LoVo (cell line): ENCODE measurements at regions not wholly inside any gene's neighbourhood (a gene's known extent, or its start where the extent isn't known, plus 50 kb on each side); places are given as distances from the start of the nearest gene placed in this dataset.

Experiments
- DNase-seq: peaks from one replicate; pipeline ENCODE4 v3.0.0-alpha.2; 2016; ENCODE audit warnings: low spot score

GRCh38 chr12:115174920-115175319 is 490.9 kb upstream of the TBX3 start:
- DNase-seq, result no peak

DNA sequence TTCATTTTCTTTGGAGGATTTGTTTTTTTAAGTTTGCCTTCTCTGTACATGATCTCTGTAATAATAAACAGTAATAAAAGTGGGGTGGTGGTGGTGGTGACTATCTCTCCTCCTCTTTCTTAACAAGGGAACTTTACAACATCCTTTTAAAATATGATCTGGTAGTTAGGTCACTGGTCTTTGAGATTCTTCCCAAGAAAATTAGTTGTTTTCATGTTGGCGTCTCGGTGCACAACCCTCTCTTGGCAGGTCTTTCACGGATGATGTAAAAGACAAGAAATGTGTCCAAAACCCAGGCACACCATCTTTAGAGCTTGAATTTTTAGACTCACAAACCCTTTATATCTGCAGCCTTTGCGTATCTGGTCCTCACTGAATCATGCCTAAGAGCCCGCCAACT is 488.5 kb upstream of the TBX3 start:
- no peak for DNase-seq

- DNase-seq, result no peak
These were observed 486.0 kb upstream of the TBX3 start for GRCh38 chr12:115169981-115170380.

DNA sequence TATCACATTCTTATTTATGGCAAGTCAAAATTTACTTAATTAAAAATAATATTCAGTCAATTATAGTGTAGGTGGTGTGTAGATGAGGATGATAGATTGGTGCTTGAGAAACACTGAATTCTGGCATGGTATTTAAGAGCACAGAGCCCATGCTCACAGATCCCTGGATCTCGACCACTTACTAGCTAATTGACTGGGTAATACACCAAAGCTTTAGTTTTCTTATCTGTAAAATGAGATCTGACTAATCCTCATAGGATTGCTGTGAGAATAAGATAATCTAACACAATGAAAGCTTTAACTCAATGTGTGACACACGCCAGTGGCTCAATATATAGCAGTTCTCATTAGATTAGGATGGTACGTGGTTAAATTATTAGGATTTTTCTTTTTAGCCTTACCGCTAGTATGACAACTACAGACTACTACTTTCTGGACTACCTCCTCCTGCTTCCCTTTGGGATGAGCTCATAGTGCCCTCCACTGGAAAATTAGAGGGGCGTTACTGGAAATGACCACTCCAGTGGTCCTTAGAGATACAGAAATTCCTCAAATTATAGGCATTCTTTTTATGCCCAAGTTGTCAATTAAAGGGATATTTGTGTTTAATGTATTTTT is 482.8 kb upstream of the TBX3 start:
- DNase-seq, result no peak

GRCh38 chr12:115163710-115164109 is 479.7 kb upstream of the TBX3 start:
- no peak for DNase-seq

DNA sequence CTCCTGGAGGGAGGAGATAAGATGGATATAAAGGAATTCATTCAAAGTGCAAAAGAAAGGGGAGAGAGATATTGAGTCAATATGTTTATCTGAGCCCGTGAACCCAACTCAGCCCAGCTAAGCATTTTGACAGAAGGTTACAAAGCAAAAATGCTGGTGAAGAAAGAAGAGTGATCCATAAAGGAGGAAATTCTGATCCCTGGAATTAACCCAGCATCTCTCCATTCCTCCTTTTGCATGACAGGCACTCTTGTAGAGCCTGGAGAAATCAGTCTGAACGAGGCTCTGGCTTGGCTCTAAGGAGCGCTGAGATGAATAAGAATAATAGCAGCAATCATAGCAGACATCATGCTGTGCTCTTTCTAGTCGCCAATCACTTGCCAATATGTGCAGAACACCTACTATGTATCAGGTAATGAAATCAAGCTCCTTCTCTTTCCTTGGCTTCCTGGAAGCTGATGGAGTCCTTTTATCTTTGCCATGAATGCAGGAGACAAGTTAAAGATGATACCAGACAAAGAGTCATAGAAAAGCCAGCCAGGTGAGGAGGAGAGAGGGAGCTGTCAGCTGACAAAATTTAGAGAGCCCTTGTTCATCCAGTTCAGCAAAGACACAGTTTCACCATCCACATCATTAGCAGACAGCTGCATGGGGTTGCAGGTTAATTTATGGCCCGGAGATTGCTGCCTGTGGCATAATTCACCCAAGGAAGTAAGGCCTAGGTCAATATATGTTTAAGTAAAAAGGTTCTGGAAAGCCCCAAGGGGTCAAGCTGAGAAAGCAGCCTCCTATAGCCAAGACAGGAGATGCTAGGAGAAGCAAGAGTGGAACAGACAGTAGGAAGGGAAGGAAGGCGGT is 476.5 kb upstream of the TBX3 start:
- no peak for DNase-seq

DNA sequence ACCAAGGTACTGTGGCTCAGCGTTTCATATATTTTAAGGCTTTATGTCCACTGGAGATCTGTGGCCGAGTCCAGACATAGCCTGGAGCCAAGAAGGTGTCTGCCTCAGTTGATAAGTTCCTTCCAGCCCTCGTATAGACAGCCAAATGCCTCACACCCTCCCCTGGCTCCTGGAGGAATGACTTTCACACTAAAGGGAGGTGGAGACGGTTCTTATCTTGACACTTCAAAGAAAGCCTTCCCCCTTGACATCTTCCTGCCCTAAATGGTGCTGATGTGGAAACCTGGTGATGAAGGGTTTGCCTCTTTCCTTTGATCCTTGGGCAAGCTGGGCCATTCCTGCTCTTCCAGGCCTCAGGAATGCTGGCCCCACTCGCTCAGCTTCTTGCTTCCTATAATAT is 474.8 kb upstream of the TBX3 start:
- no peak for DNase-seq

DNA sequence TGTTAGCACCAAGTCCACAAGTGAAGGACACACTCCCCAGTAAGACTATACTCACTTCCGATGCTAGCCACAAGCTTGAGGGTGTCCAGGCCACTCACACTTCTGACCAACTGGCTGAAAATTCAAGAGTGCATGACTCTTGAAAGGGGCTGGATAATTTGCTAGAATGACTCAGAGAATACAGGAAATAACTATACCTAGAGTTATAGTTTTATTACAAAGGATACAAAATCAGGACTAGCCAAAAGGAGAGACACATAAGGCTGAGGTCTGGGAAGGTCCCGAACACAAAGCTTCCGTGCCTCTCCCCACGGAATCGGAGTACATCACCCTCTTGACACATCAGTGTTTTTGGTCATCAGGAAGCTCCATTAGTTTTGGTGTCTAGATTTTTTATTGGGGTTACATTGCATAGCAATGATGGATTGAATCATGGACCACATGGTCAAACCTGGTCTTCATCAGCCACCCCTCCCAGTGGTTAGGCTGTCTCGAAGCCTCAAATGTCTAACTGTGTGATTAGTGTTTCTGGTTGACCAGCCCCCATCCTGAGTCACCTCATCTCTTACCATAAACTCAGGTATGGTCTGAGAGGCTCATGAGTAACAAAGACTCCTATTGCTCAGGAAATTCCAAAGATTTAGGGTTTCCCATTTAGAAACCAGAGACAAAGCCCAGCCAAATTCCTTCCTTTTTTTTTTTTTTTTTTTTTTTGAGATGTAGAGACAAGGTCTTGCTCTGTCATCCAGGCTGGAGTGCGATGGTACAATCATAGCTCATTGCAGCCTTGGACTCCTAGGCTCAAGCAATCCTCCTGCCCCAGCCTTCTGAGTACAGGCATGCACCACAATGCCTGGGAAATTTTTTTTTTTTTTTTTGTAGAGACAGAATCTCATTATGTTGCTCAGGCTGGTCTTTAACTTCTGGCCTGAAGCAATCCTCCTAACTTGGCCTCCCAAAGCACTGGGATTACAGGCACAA is 472.0 kb upstream of the TBX3 start:
- DNase-seq, result peak; percentile 41

- DNase-seq, result no peak
These were observed 465.9 kb upstream of the TBX3 start for GRCh38 chr12:115149685-115150378.

DNA sequence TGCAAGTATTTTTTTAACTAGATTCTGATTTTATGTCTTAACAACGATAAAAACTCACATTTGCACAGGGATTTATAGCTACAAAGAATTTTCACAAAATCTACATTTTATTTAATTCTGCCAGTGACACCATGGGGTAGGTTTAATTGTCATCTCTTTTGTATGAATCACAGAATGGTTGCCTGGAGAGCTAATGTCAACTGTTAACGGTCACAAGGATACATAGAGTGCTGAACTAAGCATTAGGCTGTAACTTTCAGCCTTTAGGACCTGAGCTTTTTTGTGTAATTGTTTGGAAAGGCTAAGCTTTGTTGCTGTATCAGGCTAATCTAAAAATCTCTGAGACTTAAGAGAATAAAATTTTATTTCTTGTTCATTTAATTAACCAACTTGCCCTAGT is 465.3 kb upstream of the TBX3 start:
- DNase-seq, result no peak

DNA sequence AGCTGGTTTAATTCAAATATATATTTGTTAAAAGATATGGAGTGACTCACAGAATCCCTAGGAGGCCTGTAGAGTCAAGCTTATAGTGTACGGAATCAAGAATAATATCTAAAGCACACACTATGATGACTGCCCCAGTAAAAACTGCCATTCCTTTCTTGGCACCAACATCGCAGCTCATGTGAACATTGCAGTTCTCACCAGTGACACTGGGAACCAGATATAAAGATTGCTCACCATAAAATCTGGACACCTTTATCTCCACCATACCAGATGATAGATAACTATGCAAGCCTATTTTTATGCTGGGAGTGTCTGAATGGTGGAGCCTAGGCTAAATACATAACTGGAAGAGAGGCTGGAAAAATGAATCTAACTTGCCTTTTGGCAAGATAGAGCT is 463.9 kb upstream of the TBX3 start:
- DNase-seq, result peak; percentile 7

DNA sequence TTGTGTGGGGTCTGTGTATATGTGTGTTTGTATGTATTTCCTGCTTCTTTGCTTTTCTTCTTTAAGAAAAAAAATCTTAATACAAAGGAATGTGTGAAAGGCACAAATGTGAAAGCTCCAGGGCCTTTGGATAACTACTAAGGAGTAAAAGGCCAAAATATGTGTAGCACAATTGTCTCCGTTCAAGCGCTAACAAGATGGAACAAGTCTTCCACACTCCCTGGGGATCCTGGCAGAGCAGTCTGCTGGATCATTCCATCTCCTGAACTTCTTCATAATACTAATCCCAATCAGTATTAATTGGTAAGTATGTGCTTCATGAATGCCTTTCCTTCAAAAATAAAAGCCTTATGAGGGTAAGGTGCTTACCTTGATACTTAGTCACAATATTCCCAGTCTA is 462.5 kb upstream of the TBX3 start:
- DNase-seq, result no peak

DNA sequence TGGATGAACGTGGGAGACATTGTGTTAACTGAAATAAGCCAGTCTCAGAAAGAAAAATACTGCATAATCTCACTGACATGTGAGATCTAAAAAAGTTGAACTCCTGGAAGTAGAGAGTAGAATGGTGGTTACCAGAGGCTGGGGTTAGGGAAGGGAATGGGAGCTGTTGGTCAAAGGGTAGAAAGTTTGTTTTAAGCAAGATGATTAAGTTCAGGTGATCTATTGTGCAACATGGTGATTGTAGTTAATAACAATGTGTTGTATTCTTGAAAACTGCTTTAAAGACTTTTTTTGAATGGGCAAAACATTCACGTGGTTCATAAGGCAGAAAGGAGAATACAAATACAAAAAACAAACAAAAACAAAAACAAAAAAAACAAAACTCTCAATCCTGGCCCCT is 460.4 kb upstream of the TBX3 start:
- DNase-seq, result no peak

DNA sequence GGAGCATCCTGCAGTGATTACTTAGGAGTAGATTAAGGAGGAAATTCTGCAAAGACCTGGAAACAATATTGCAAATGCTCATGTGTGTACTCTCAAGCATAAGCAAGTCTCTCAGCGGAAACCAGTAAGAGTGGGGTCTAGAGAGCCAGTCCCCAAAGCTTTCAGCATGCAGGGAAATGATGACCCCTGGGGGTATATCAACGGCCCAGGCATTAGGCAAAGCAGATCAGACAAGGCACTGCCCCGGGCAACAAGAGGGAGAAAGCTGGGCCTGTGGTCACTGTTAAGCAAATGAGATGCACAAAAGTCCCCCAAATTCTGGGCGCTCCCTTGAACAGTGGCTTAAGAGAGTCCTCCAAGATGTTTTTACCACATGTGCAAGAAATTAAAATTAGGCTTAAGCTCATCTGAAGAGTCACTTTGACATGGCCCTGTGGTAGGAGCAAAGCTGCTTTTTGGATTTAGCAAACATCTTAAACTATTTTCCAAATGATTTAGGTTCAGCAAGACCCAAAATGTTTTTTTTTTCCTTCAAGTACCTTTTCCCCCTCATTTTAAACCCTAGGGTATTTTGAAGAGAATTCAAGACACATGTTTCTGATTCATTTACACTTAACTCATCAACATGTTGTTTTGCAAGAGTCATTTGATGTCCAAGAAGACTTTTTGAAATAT is 457.1 kb upstream of the TBX3 start:
- DNase-seq, result no peak

- DNase-seq, result no peak
These were observed 454.0 kb upstream of the TBX3 start for GRCh38 chr12:115137812-115138521.

DNA sequence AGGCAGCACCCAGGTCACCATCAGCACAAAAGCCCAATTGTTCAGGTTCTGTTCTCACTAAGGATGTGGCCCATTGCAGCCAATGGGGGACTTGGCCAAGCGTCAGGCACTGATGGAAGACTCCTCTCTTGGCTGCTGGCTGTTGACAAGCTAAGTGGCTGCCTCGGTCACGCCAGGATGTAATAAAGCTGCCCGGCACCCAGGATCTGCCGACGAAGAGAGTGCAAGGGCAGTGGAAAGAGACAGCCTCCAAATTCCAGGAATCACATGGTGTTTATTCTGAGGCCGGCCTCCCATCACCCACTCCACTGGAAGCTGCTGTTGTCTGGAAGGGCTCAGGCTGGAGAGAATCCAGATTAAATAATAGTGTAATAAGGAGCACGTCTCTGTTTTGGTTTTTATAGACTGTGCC is 451.8 kb upstream of the TBX3 start:
- DNase-seq, result no peak

DNA sequence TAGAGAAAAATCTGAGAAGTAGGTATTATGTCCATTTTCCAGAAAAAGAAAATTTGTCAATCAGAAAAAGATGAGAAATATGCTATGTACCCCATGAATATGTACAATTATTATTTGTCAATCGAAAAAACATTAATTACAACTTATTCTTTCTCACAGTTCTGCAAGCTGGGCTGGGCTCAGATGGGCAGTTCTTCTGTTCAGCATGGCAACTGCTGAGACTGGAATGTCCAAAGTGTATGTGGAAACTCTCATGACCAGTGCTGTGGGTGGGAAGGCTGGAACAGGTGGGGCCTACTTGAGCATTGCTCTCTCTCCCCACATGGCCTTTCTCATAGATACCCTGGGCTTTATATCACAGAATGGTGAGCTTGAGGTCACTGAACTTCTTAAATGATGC is 450.3 kb upstream of the TBX3 start:
- DNase-seq, result no peak

- DNase-seq, result no peak
These were observed 448.9 kb upstream of the TBX3 start for GRCh38 chr12:115132905-115133304.

GRCh38 chr12:115132145-115132544 is 448.2 kb upstream of the TBX3 start:
- DNase-seq, result no peak

DNA sequence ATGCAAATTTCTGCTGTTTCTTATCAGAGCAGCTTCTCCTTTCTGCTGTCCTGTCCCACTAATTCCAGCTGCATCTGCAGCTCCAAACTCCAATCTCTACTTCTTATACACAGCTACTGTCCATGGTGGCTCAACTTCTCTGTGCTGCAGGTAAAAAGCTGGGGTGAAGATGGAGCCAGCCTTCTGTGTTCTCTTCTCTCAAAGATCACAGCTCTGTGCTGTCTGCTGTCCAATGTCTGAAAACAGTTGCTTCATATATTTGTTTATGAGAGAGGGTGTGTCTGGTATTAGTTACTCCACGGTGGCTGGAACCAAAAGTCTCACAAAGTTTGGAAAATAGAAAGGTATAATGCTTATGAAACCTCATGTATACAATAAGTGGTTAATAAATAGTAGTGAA is 445.8 kb upstream of the TBX3 start:
- DNase-seq, result peak; percentile 12

GRCh38 chr12:115121053-115121452 is 437.1 kb upstream of the TBX3 start:
- no peak for DNase-seq
